Activated effector memory CD4-positive, alpha-beta T cell treated with Interleukin-2 at 50 U/mL for 16 hours (primary cell): ENCODE measurements at regions not wholly inside any gene's neighbourhood (a gene's known extent, or its start where the extent isn't known, plus 50 kb on each side); places are given as distances from the start of the nearest gene placed in this dataset.
"Not testable (repeated sequence)": the region's sequence is repeated elsewhere in the genome, so short reads cannot be mapped to it uniquely, and the experiment has no call there.

Experiments
- DNase-seq: peaks from one replicate; pipeline ENCODE4 v3.0.0-alpha.2; 2020

DNA sequence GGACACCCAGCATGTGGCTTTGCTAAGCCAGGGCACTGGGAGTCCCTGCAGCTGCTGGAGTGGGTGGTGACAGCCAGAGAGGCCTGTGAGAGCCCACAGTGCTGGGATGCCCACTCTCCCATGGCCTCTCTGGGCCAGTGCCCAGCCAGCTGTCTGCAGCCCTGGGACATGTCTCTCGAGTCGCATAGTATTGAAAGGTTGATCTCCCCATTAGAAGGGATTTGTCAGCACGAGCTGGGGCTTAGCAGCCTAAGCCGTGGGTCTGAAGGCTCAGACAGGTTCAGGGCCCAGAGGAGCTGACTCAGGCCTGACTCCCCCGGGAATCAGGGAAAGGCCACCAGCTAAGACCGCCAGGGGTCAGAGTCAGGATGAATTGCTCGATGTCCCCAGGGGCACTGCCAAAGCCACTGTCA lies 53.5 kb downstream of the FOXD2 start:
- no peak for DNase-seq

DNA sequence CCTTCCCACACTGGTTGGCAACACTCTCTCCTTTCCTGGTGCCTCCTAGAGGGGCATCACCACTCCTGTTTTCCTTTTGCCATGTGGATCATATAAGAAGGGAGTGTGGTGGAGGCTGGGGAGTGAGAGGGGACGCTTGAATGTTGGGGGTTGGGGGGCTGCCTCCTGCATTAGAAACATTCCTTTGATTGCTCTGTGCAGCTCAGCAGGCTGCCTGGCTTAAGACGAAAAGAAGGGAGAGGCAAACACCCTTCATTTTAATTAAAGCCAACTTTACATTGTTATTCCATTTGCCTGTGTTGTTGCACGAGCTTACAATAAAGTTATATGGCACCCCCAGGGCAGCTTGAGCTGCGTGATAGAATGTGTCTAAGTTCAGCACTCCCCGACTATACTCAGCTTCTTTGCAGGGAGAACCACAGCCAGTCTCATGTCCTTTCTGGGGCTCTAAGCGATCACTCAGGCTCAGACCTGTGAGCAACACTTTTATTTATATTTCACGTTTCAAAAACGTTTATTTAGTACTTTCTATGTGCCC lies 57.4 kb downstream of the FOXD2 start:
- no peak for DNase-seq

DNA sequence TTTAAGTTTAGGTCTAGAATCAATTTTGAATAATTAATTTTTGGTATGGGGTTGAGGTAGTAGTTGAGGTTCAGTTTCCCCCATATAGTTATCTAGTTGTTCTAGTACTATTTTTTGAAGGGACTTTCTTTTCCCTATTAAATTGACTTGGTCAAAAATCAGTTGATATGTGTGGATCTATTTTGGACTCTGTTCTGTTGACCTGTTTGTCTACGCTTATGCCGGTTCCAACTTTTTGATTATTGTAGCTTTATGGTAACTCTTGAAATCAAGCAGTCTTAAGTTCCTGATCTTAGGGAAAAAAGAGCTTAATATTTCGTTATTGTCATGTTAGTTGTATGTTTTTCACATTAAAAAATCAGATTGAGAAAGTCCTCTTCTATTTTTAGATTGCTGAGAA lies 60.7 kb downstream of the FOXD2 start:
- no peak for DNase-seq

DNA sequence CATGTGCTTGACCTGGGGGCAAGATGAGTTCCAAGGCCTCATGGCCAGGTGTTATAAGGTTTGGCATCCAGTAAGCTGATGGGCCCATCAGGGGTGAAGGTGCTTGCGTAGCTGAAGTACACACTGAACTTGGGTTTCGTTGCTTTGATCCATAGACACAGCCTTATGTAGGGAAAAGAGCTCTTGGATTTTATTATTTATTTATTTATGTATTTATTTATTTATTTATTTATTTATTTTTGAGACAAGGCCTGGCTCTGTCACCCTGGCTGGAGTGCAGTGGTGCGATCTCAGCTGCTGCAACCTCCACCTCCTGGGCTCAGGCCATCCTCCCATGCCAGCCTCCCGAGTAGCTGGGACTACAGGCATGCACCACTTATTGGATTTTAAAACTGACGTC lies 63.2 kb downstream of the FOXD2 start:
- no peak for DNase-seq

DNA sequence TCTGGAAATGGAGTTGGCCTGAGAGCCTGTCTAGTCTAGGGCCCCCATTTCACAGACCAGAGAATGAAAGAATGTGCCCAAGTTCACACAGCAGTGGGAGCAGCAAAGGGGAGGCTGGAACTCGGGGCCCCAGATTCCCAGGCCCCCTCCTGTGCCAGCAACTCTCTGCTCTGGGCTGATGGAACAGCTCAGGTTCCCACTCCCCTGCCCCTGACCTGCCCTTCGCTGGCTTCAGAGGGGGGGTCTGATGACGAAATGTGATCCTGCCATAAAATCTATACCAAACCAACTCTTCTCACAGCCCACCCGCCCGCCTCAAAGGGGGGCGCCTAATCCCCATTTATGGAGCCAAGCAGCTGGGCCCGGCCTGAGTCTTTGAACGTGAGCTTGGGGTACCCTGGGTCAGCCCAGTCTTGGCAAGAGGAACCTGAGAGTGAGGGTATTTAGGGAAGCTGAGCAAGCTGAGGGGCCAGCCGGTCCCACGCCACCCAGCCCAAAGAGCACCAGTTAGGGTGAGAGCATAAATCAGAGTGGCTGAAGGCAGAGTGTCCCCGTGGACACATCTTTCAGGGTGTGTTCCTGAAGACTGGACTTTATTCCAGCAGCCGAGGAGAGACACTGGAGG lies 65.0 kb downstream of the FOXD2 start:
- DNase-seq = no peak

DNA sequence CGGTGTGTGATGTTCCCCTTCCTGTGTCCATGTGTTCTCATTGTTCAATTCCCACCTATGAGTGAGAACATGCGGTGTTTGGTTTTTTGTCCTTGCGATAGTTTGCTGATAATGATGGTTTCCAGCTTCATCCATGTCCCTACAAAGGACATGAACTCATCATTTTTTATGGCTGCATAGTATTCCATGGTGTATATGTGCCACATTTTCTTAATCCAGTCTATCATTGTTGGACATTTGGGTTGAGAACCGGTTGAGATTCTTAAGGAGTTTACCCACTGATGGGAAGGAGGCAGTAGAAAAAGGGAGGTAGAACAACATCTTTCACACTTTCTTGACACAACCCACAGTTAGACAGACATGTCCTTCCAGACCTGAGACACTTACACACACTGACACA lies 67.0 kb downstream of the FOXD2 start:
- DNase-seq = not testable (repeated sequence)

DNA sequence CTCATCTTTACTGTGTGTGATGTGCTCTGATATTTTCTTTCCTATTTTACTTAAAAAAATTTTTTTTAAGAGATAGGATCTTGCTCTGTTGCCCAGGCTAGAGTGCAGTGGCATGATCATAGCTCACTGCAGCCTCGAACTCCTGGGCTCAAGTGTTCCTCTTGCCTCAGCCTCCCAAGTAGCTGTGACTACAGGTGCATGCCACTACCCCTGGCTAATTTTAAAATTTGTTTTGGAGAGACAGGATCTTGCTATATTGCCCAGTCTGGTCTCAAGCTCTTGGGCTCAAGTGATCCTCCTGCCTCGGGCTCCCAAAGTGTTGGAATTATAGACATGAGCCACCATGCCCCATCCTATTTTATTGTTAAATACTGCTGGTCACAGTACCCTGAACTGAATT lies 67.4 kb downstream of the FOXD2 start:
- DNase-seq = no peak

DNA sequence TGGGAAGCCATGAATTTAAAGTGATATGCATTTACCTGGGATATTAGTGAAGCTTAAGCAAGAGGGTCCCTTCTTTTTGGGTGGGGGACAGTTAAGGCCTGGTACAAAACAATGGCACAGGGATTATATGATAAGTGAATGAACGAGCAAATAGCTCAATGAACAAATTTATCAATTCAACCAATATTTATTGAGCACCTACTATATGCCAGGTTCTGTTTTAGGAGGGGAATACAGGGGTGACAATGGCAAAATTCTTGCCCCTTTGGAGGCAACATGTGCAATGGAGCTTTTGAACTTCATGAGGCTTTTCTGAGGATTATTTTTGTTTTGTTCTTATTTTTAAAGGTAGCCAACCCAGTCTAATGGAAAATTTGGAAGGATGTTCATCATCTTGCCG lies 68.2 kb downstream of the FOXD2 start:
- DNase-seq = no peak

DNA sequence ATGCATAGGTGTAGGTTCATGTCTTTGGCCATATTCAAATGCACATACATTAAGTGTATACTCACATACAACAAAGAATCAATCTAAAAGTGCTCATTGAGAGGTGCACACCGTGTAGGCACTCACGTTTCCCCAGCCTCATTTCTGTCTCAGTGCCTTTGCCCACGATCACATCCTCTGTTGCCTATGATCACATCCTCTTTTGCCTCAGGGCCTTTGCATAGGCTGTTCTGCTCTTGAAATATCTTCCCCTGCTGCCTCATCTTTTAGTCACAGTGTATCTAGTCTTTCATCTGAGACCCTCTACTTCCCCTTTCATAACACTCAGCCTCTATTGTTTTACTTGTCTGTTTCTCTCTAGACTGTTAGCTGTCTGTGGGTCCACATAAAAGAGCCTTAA lies 69.3 kb downstream of the FOXD2 start:
- DNase-seq = no peak

DNA sequence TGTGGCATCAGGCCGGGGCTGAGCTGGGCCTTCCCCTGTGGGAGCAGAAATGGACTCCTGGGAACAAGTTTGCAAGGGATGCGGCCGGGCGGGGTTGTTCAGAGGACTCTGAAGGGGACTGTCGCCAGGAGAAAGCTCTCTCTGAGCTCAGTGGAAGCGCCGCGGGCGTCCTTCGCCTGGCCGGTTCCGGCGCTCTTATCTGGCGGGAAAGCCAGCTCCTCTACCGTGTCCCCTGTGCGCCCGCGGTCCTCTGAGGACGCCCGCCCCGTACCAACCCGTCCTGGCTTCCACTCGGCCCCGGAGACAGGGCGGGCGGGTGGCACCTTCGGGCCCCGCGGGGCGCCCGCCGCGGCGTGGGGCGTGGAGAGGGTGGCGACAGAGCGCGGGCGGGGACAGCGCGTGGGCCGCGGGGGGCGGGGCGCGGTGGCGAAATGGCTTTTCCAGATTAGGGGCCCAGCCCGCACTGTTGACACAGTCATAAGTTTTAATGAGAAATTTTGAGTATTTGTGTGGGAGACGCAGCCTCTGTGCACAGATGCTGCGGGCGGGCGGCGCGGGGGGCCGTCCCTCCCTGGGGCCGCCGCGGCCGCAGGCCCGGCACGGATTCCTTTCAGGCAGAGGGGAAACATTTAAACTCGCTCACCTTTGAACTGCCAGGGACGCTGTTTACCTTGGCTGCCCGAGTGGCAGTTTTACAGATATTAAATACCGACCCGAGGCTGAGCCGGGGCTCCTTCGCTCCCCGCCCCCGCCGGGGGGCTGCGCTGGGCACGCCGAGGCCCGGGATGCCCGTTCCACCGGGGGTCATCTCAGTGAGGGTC lies 70.2 kb downstream of the FOXD2 start:
- DNase-seq = no peak

DNA sequence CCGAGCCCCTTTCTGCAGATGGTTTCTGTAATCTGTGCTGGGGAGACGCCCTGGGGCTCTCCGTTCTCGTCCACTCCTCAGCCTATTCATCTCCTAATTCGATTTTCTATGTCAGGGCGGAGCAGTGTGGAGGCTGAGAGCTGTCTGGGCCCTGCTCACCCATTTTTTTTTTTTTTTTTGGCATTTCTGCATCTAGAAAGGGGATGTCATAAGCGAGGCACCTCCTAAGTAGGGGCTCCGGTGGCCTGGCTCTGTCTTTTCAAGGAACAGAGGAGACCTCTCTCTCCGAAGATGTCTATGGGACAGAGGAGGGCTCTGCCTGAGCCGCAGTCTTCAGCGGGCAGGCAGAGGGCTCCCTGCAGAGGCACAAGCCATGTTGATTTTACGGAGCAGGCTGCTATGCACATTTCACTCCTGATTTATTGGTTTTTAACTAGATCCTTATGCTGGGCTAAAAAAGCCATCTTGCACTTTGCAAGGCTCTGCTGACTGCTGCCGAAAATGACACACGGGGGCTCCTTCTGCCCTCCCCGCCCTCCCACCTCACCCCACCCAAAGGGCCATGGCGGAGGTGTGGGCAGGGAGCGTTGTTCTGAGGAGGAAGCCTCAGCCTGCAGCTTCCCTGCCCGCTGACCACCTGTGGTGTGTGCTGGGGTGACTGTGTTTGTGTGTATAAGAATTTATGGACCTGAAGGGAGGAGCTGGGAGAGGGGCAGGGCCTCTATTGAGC lies 71.0 kb downstream of the FOXD2 start:
- no peak for DNase-seq

DNA sequence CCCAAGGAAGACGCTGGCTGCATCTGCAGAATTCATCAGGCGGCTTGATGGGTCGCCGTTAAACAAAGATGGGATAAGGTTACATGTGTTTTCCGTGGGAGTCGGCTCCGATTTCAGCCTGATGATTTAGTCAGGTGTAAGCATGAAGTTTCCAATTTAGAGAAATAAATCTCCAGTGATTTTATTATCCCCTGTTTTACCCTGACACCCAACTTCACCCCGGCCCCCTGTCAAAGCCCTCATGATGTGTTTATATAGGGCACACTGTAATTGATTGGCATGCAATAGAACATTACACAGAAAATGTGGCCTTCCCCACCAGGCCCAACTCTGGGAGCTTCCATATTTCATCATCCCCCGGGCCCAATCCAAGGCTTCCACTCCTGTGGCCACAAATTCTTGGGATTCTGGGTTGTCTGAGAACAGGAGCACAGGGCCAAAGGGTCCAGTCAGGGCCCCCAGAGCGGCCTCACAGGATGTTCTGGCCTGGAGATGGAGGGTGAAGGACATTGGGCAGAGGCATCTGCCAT lies 72.5 kb downstream of the FOXD2 start:
- DNase-seq = no peak

DNA sequence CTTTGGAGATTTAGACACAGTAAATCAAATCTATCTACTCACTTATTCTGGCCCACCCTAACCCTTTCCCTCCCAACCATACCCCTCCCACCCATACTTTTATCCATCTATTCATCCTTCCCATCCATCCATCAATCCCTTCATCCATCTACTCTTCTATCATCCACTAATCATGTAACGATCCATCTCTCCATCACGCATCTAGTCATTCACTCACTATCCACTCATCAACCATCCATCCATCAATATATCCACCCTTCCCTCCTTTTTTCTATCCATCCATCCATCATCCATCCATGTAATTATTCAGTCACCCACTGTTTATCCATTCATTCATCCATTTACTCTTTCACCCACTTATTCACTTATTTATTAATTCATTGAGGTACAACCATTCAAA lies 74.0 kb downstream of the FOXD2 start:
- DNase-seq = no peak

DNA sequence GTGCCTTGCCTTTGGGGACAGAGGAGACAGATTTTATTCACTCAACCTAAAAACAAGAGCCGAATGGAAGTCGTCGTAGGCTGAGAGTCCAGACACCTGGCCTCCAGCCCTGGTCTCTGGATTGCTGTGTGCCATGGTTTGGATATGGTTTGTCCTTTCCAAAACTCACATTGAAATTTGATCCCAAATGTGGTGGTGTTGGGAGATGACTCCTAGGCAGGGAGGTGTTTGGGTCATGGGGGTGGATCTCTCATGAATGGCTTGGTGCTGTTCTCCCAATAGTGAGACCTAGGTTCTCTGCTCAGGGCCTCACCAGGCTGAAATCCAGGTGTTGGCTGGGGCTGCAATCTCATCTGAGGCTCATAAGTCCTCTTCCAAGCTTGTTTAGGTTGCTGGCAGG lies 75.5 kb downstream of the FOXD2 start:
- no peak for DNase-seq

DNA sequence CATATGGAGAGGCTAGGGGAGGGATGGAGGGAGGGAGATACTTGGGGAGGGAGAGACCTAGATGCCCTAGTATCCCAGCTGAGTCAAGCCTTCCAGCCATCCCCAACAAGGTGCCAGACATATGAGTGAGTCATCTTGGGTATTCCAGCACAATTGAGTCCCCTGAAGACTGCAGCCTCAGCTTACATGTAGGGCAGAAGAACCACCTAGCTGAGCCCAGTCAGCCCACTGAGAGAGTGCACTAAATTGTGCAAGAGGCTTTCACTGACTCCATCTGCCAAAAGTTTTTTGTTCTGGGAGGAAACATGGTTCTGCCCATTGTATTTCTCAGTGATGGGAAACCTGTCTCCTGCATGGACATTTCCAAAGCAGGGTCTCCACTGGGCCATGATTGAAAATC lies 76.4 kb downstream of the FOXD2 start:
- no peak for DNase-seq

DNA sequence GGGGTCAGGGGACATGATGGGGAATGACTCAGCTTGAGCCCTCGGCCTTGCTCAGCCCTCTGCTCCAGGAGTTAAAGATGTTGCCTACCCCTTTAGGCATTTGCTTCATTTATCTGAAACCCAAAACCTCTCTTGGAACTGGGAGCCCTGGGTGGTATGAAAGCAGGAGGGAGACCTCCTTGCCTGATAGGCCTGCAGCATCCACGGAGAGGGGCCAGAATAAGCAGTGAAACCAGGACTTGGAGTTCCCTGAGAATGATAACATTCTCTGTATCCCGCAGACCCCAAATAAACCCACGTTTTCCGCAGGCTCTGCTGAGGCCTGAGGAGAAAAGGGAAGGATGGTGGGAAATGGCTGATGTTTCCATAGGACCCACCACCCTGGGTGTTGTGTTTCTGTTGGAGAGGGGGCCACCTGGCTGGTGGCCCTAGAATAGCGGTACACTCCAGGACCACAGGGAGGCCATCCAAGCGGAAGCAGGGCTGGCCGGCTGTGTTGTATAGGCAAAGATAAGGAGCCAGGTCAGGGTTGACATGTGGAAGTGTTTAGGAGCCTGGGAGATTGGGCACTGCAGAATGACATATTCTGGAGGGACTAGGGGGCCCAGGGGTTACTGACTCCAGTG lies 77.4 kb downstream of the FOXD2 start:
- DNase-seq = no peak

DNA sequence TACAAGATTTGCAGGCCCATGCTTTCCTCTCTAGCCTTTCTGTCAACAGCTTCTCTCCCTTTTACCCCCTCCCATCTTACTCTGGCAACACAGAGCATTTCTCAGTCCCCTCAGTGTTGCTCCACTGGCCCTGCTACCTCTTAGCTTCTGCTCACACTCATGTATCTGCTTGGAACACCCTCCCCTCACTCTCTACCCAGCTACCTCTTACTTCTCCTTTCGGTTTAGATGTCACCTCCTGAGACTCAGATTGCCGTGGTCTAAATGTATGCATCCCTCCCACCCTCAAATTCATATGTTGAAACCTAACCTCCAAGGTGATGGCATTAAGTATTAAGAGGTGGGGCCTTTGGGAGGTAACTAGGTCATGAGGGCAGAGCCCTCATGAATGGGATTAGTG lies 80.1 kb downstream of the FOXD2 start:
- DNase-seq = no peak

DNA sequence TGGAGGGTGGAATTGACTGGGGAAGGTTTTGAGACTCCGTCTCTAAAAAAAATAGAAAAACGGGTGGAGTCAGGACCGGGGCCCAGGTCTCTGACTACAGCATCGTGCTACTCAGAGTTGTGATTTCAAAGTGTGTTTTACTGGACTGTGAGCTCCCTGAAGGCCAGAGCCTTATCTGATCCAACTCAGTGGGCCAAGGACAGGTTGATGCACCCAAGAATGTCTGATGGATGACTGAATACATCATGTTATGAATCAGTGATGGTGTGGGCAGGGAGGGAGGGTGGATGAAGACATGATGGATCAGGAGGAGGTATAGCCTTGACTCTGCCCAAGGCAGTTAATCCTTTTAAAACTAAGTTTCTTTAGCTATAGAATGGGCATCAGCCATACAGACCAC lies 81.6 kb downstream of the FOXD2 start:
- DNase-seq = no peak

DNA sequence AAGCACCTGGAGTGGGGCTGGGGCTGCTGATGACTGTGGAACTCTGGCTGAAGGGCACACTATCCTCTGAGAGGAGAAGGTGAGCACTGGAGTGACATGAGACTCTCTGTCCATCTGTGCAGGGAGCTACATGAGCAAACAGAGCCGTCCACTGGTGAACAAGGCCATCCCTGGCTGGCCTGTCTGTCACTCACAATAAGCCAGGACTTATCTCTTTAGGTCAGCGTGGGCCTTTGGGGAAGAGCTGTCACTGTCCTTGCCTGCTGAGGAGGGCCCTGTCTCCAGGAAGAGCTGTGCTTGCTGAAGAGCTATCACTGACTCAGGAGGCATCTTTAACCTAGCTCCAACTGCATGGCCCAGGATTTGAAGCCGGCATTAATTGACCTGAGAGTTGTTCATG lies 82.1 kb downstream of the FOXD2 start:
- no peak for DNase-seq

DNA sequence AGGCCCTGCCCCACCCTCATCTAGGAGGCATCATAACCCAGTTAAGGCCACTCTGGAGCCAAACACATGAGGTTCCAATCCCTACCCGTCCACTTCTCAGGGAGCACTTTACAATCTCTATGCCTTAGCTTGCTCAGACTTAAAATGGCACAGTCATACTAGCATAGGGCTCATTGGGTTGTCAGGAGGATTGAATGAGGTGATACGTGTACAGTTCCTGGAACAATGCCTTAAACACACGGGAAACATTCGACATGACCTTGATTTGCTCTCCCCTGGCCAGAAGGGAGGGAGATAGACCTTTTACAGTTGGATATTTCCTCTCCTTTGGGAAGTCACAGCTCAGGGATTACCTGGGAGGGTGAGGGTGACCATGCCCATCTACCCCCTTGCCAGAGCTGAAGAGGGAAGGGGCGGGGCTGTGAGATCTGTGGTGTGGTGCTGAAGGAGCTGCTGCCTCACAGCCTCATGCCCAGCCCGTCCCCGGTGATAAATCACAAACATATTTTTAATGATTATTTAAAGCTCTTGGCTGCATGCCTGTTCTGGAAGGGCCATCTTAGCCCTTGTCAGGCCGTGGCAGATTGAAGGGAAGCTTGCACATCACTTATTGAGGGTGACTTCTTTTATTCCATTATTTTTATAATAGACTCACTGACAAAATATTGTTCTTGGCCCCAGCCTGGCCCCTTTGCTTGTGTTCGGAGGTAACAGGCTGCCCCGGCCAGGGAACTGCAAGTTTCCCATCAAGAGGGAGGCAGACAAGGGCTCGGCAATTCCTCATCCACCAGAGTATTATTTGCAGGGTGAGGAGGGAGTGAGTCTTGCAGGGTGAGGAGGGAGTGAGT lies 83.4 kb downstream of the FOXD2 start:
- DNase-seq = no peak

DNA sequence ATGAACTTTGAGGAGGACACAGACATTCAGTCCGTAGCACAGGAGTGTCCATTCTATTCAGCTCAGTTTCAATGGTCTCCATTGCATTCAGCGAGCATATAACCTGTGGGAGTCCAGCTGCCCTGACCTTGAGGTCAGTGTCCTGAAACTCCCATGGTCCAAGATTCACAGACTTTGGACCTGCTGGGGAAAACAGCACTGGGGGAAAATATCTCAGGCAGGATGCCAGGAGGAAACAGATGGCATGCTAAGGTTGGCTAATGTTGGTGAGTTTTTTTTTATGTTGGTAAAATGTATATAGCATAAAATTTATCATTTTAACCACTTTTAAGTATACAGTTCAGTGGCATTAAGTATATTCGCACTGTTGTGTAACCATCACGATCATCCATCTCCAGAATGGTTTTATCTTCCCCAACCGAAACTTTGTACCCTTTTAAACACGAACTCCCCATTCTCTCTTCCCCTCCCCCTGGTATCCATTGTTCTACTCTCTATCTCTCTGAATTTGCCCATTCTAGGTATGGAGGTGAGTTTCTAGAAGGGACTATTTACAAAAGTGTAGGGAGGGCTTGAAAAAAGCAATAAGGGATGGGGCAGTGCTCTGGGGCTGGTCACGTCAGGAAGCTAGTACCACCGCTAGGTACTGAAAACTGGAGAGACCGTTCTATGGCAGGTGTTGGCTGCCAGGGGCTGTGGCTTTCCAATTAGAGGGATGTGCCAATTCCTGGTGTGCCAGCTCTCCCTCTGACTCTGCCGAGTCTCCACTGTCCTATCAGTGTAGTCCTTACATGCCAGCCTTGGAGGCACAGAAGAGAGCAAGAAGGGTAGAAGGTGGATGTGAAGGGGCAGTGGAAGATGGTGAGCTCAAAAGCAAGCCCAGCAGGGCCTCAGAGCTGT lies 85.3 kb downstream of the FOXD2 start:
- DNase-seq = no peak
